Spleen (tissue), 7 donors: ENCODE measurements at regions not wholly inside any gene's neighbourhood (a gene's known extent, or its start where the extent isn't known, plus 50 kb on each side); places are given as distances from the start of the nearest gene placed in this dataset.

Experiments used
- POLR2A ChIP-seq, 3 donors: fragments of 450-650 bp; IDR thresholded peaks; one replicate each; pipeline ENCODE4 v1.5.1; 2017; ENCODE audit warnings: antibody characterized with exemption in 3 of 3, mild to moderate bottlenecking in 1 of 3
- POLR2AphosphoS5 ChIP-seq, 3 donors: sonication (generic); formaldehyde crosslinking; IDR thresholded peaks; one replicate each; pipeline ENCODE4 v1.5.1; 2017; ENCODE audit warnings: antibody characterized with exemption in 3 of 3
- TF ChIP-seq, protein P1 (sequence below), 11 experiments: fragments of 200-600 bp in 7 of 11; fragments of 450-650 bp in 4 of 11; sonication (generic) in 4 of 11; IDR thresholded peaks in 8 of 11; conservative IDR thresholded peaks in 3 of 11; 1 replicate in 7 of 11; 2 replicates in 4 of 11; pipeline versions ENCODE4 v1.4.0 to v1.8.0; 2016 to 2021; ENCODE audit warnings: antibody characterized with exemption in 11 of 11, inconsistent platforms in 4 of 11, mild to moderate bottlenecking in 1 of 11
- donor health status: DM: no; HTN: no; CAD: no; lungs with moderate emphysema.
- donor health status: DM: no; HTN: no; CAD: no.
- donor health status: DM: no; HTN: no; CAD: no.

DNA sequence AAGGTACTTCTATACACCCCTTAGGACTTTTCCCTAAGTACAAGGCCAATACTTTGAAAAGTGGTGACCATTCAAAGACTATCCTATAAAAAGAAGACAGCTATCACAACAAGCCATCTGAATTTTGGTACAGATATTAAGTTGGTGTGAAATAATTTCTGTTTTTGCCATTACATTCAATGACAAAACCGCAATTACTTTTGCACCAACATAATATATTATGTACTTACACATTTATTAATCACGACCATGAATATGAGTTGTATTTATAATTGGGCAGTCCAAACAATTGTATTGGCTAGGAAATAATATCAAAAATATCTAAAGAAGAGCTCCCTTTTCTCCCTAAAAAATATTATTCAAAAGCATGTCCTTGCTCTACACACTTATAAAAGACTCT is 215.7 kb downstream of the TMA16 start:
- TF ChIP-seq POLR2A (IDR thresholded peaks at IDR 0.05), result no peak
- TF ChIP-seq, protein P1, sequence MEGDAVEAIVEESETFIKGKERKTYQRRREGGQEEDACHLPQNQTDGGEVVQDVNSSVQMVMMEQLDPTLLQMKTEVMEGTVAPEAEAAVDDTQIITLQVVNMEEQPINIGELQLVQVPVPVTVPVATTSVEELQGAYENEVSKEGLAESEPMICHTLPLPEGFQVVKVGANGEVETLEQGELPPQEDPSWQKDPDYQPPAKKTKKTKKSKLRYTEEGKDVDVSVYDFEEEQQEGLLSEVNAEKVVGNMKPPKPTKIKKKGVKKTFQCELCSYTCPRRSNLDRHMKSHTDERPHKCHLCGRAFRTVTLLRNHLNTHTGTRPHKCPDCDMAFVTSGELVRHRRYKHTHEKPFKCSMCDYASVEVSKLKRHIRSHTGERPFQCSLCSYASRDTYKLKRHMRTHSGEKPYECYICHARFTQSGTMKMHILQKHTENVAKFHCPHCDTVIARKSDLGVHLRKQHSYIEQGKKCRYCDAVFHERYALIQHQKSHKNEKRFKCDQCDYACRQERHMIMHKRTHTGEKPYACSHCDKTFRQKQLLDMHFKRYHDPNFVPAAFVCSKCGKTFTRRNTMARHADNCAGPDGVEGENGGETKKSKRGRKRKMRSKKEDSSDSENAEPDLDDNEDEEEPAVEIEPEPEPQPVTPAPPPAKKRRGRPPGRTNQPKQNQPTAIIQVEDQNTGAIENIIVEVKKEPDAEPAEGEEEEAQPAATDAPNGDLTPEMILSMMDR (IDR thresholded peaks at IDR 0.05 in 8 of 11, conservative IDR thresholded peaks at IDR 0.05 in 3 of 11), result no peak
- no peak for TF ChIP-seq POLR2AphosphoS5 (IDR thresholded peaks at IDR 0.05)
